NT2/D1 (cell line): ENCODE measurements at regions not wholly inside any gene's neighbourhood (a gene's known extent, or its start where the extent isn't known, plus 50 kb on each side); places are given as distances from the start of the nearest gene placed in this dataset.

Source experiments
- DNase-seq: peaks from one replicate; pipeline ENCODE4 v3.0.0-alpha.2; 2011; ENCODE audit warnings: low read depth, low spot score
- H3K27me3 ChIP-seq: 2 replicates; pipeline ENCODE4 v1.6.0; 2011; ENCODE audit warnings: mild to moderate bottlenecking; ENCODE audit not compliant: insufficient read length, insufficient read depth
- H3K36me3 ChIP-seq: 2 replicates; pipeline ENCODE4 v1.6.1; 2011; ENCODE audit warnings: mild to moderate bottlenecking, low read length, mixed read lengths; ENCODE audit not compliant: insufficient read depth, insufficient read length
- H3K4me1 ChIP-seq: 2 replicates; pipeline ENCODE4 v1.5.1; 2011; ENCODE audit not compliant: insufficient read depth, insufficient read length
- H3K4me3 ChIP-seq: 2 replicates; pipeline ENCODE4 v1.5.1; 2011; ENCODE audit warnings: low read depth; ENCODE audit not compliant: insufficient read length
- H3K9ac ChIP-seq: 2 replicates; pipeline ENCODE4 v1.6.0; 2011; ENCODE audit warnings: low read depth; ENCODE audit not compliant: insufficient read length
- H3K9me3 ChIP-seq: 2 replicates; pipeline ENCODE4 v1.5.1; 2011; ENCODE audit warnings: mild to moderate bottlenecking, low read length; ENCODE audit not compliant: insufficient read depth
- SUZ12 ChIP-seq: IDR thresholded peaks from 2 replicates; pipeline ENCODE4 v1.6.1; 2011; ENCODE audit not compliant: insufficient read length, insufficient read depth; ENCODE audit errors: extremely low read depth
- YY1 ChIP-seq: IDR thresholded peaks from 2 replicates; pipeline ENCODE4 v1.6.1; 2011; ENCODE audit not compliant: insufficient read length, insufficient read depth
- ZNF274 ChIP-seq: IDR thresholded peaks from 2 replicates; pipeline ENCODE4 v1.6.1; 2011; ENCODE audit warnings: mild to moderate bottlenecking, low read depth, low read length

DNA sequence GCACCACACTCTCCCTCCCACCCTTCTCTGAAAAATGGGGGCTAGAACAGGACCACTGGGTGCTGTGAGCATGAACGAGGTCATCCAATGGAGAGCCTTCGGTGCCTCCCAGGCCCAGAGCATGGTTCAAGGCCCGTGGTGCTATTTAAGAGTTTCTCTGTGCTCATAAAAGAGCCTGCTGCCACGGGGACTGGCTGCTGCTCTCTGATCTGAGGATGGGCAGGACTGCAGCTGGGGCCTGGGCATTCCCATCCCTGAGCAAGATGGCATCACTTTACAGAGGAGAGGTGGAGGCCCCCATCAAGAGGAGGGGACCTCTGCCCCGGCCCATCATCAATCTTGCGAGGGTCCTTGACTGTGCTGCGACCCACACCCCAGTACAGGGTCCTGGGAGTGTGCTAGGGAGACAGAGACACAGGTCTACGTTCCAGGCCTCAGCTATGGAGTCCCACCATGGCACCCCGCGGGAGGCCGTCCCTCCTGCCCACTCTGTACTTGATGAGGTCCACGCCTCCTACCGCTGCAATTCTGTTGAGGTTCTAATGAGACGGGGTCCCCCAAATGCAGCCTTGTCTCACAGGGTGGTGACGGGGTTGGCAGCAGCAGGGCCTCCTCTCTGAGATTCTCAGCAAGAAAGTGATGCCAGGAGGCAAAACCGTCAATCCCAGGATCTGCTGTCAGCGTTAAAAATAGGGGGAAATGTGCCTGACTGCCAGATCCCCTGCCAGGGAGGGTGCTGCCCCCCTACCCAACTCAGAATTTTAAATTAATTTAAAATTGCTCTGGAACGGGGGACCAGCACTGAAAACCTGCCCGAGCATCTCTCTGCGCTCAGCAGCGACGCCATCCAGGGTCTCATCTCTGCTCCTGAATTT is 405.4 kb downstream of the SHANK2 start:
- TF ChIP-seq YY1 (no peak), SUZ12 (no peak), ZNF274 (no peak)

DNA sequence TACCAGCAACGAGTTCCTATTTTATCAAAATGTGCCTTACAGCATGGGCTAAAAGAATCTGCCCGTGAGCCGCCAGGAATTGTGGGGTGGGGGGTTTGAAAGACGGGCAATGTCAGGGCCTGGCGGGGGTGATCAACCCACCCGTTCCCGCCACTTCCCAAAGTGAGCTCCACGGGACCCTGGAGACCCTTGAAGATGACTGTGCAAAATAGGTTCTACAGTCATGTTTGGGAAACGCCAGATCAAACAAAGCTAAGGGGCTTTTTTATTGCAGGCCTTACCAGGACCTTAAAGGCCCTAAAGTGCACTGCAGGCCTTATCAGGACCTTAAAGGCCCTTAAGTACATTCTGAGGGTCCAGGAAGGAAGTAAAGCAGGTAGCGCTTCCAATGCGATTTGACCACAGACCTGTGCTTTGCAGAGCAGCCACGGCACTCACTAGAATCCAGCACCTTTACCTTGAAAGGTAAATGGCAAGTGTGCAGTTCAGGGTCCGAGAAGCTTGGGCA is 404.1 kb downstream of the SHANK2 start:
- TF ChIP-seq YY1 (no peak), ZNF274 (no peak), SUZ12 (no peak)
- no peak for DNase-seq
- Histone ChIP-seq H3K27me3 (no peaks in the 10 kb centered on the region), H3K36me3 (no peaks in the 10 kb centered on the region), H3K9me3 (no peaks in the 10 kb centered on the region), H3K4me3 (no peak overlapping the region), H3K4me1 (peaks cover 2% of the 10 kb centered on the region), H3K9ac (no peak overlapping the region)

More for the DNA sequence above, 405.4 kb downstream of the SHANK2 start:
- no peak overlapping the region for H3K9ac ChIP-seq
- no peaks in the 10 kb centered on the region for H3K9me3 ChIP-seq
- no peak overlapping the region for H3K4me3 ChIP-seq
- no peaks in the 10 kb centered on the region for H3K4me1 ChIP-seq
- DNase-seq, result no peak
- no peaks in the 10 kb centered on the region for H3K27me3 ChIP-seq
- no peaks in the 10 kb centered on the region for H3K36me3 ChIP-seq

DNA sequence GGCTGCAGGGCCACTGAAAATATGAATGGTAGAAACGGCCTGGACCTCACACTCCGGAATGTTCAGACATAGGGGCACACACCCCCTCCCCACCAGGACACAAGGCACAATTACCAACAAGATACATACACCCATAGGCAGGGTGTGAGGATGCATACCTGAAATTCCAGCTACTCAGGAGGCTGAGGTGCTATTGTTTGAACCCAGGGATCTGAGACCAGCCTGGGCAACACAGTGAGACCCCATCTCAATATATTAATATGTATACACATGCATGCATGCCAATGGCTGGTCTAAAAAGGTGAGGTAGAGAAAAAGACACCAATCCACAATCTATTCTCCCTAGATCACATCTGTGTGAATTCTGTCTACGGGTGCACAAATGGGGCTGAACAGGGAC is 403.3 kb downstream of the SHANK2 start:
- TF ChIP-seq SUZ12 (no peak), YY1 (no peak), ZNF274 (no peak)
- H3K9ac ChIP-seq, result no peak overlapping the region
- H3K4me3 ChIP-seq, result no peak overlapping the region
- H3K27me3 ChIP-seq, result no peaks in the 10 kb centered on the region
- H3K9me3 ChIP-seq, result no peaks in the 10 kb centered on the region
- no peak for DNase-seq
- H3K4me1 ChIP-seq, result peaks cover 4% of the 10 kb centered on the region
- H3K36me3 ChIP-seq, result no peaks in the 10 kb centered on the region

DNA sequence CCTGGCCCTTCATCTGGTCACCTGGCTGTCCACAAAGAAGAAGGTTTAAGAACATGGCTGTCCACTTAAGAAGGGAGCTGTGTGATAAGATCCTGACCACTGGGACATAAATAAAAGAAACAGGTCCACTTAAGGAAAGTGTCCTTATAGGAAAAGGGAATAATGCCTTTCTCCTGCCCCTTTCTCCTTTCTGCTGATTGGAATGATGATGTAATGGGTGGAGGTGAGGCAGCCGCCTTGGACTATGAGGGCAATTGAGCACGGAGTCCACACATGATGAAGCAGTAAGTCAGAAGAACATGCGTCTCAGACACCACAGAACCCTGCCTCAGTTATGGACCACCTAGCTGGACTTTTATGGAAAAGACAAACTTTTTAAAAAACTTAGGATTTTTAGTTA is 401.1 kb downstream of the SHANK2 start:
- TF ChIP-seq YY1 (no peak), SUZ12 (no peak), ZNF274 (no peak)
- Histone ChIP-seq H3K9me3 (no peaks in the 10 kb centered on the region), H3K4me1 (peaks cover 4% of the 10 kb centered on the region), H3K36me3 (no peaks in the 10 kb centered on the region), H3K4me3 (no peak overlapping the region), H3K27me3 (no peaks in the 10 kb centered on the region), H3K9ac (no peak overlapping the region)
- DNase-seq, result no peak

DNA sequence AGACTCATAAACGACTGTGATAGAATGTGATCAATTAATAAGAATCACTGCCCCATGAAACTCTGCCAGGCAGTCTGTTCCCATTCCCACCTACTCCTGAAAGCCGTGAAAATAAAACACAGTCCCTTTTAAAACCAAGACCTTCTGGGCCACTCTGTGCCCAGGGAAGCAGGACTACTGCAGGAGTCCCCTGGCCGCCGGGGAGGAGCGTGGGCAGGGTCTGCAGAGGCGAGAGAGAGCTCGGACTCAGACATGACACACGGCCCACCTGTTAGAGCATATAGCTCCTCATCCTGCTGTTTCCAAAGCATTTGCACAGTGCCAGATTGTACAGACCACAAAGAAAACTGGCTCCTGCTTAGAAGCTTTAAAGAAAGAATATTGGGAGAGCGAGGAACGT is 400.5 kb downstream of the SHANK2 start:
- no peak overlapping the region for H3K4me3 ChIP-seq
- H3K36me3 ChIP-seq, result no peaks in the 10 kb centered on the region
- no peaks in the 10 kb centered on the region for H3K9me3 ChIP-seq
- no peak for TF ChIP-seq SUZ12
- no peak for TF ChIP-seq YY1
- TF ChIP-seq ZNF274, result no peak
- no peak for DNase-seq
- H3K27me3 ChIP-seq, result no peaks in the 10 kb centered on the region
- no peak overlapping the region for H3K9ac ChIP-seq
- peaks cover 4% of the 10 kb centered on the region for H3K4me1 ChIP-seq

DNA sequence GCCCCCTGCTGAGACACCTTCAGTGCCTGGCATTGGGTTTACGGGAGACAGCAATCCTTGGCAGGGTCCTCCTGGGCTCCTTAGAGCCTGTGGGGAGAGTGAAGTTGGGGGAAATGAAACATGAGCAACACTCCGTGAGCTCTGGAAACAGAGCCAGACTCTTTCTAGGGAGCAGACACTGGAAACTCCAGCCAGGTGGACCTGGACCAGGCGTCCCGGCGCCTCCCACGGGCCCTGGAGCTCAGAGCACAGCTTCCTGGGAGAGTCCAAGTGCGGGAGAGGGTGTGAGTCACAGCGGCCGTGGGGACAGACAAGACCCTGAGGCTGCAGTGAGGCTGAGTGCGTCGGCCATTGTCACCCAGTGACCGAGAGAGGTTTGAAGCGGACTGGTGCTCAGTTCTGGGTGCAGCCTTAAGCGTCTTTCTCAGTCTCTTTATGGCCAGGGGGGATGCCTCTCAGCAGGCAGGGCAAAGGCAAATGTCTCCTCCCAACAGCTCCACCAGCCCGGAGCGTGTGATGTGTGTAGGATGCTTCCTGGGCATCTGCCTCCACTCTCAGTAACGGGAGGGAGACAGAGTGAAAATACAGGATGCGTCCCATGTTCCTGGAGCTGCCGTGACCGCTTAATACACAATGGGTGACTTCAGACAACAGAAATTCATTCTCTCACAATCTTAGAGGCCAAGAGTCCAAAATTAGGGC is 399.2 kb downstream of the SHANK2 start:
- Histone ChIP-seq H3K4me3 (no peak overlapping the region), H3K36me3 (no peaks in the 10 kb centered on the region), H3K4me1 (peaks cover 4% of the 10 kb centered on the region), H3K9ac (no peak overlapping the region), H3K27me3 (no peaks in the 10 kb centered on the region), H3K9me3 (no peaks in the 10 kb centered on the region)
- no peak for TF ChIP-seq ZNF274
- TF ChIP-seq YY1, result no peak
- TF ChIP-seq SUZ12, result no peak
- no peak for DNase-seq

DNA sequence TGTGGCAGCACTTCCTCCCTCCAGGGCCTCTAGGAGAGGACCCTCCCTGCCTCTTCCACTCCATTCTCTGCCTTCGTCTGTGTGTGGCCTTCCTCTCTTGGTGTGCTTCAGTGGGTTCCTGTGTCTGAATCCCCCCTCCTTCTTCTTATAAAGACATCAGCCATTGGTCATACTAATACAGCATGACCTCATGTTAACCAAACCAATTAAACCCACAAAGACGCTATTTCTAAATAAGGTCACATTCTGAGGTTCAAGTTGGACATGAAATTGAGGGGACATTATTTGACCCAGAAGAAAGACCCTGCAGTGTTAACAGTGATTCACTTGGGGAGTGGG is 398.6 kb downstream of the SHANK2 start:
- TF ChIP-seq YY1 (no peak), SUZ12 (no peak), ZNF274 (no peak)
- Histone ChIP-seq H3K36me3 (no peaks in the 10 kb centered on the region), H3K9ac (no peak overlapping the region), H3K9me3 (no peaks in the 10 kb centered on the region), H3K27me3 (no peaks in the 10 kb centered on the region), H3K4me1 (peaks cover 4% of the 10 kb centered on the region), H3K4me3 (no peak overlapping the region)
- no peak for DNase-seq
